SK-N-SH treated with all-trans-retinoic acid at 6 μM for 48 hours (cell line): ENCODE measurements at regions not wholly inside any gene's neighbourhood (a gene's known extent, or its start where the extent isn't known, plus 50 kb on each side); places are given as distances from the start of the nearest gene placed in this dataset.

Source experiments
- ATAC-seq: fragments of 200-7000 bp; cut with Tn5 transposase; 3 replicates; pipeline ENCODE4 v1.9.1; 2020; ENCODE audit warnings: mild to moderate bottlenecking, moderate library complexity
- ARNTL ChIP-seq: fragments of 450-650 bp; formaldehyde crosslinking; IDR thresholded peaks from 2 replicates; pipeline ENCODE4 v1.5.0; 2020; ENCODE audit warnings: low read depth, mild to moderate bottlenecking, moderate library complexity, borderline replicate concordance
- BACH2 ChIP-seq: fragments of 250-450 bp; sonication (Bioruptor Pico); IDR thresholded peaks from 2 replicates; pipeline ENCODE4 v1.9.0; 2021; ENCODE audit warnings: mild to moderate bottlenecking, borderline replicate concordance
- CREB5 ChIP-seq: fragments of 250-450 bp; sonication (Bioruptor Pico); IDR thresholded peaks from 2 replicates; pipeline ENCODE4 v1.5.1; 2020; ENCODE audit warnings: low read depth, mild to moderate bottlenecking, moderate library complexity
- CSDC2 ChIP-seq: fragments of 250-450 bp; sonication (Bioruptor Pico); IDR thresholded peaks from 2 replicates; pipeline ENCODE4 v1.5.0; 2020; ENCODE audit warnings: mild to moderate bottlenecking, moderate library complexity
- ESRRG ChIP-seq: fragments of 250-450 bp; sonication (Bioruptor Pico); IDR thresholded peaks from 2 replicates; pipeline ENCODE4 v1.6.1; 2021; ENCODE audit warnings: mild to moderate bottlenecking
- GLIS3 ChIP-seq: fragments of 250-450 bp; sonication (Bioruptor Pico); IDR thresholded peaks from 2 replicates; pipeline ENCODE4 v1.5.0; 2020; ENCODE audit warnings: mild to moderate bottlenecking, moderate library complexity
- ISL1 ChIP-seq: fragments of 250-450 bp; sonication (Bioruptor Pico); IDR thresholded peaks from 2 replicates; pipeline ENCODE4 v2.1.2; 2022; ENCODE audit warnings: mild to moderate bottlenecking, moderate library complexity
- OSR1 ChIP-seq: fragments of 250-450 bp; sonication (Bioruptor Pico); IDR thresholded peaks from 2 replicates; pipeline ENCODE4 v1.8.0; 2022; ENCODE audit warnings: moderate library complexity, mild to moderate bottlenecking, inconsistent platforms
- PATZ1 ChIP-seq: fragments of 250-450 bp; sonication (Bioruptor Pico); IDR thresholded peaks from 2 replicates; pipeline ENCODE4 v1.8.0; 2020; ENCODE audit warnings: mild to moderate bottlenecking, moderate library complexity, borderline replicate concordance
- POU6F1 ChIP-seq: fragments of 250-450 bp; sonication (Bioruptor Pico); IDR thresholded peaks from 2 replicates; pipeline ENCODE4 v1.8.0; 2021; ENCODE audit warnings: low read depth, mild to moderate bottlenecking, moderate library complexity, borderline replicate concordance
- PPARA ChIP-seq: fragments of 250-450 bp; sonication (Bioruptor Pico); IDR thresholded peaks from 2 replicates; pipeline ENCODE4 v1.5.0; 2020; ENCODE audit warnings: mild to moderate bottlenecking, borderline replicate concordance
- RARB ChIP-seq: fragments of 250-450 bp; sonication (Bioruptor Pico); IDR thresholded peaks from 2 replicates; pipeline ENCODE4 v1.8.0; 2021; ENCODE audit warnings: mild to moderate bottlenecking, moderate library complexity
- SNAI2 ChIP-seq: fragments of 250-450 bp; sonication (Bioruptor Pico); IDR thresholded peaks from 2 replicates; pipeline ENCODE4 v1.5.0; 2020; ENCODE audit warnings: mild to moderate bottlenecking, moderate library complexity
- TCF4 ChIP-seq: fragments of 250-450 bp; sonication (Bioruptor Pico); IDR thresholded peaks from 2 replicates; pipeline ENCODE4 v1.8.0; 2021; ENCODE audit warnings: mild to moderate bottlenecking, moderate library complexity, borderline replicate concordance
- TOX ChIP-seq: fragments of 250-450 bp; sonication (Bioruptor Pico); IDR thresholded peaks from 2 replicates; pipeline ENCODE4 v1.8.0; 2021; ENCODE audit warnings: mild to moderate bottlenecking, moderate library complexity, borderline replicate concordance
- TSHZ2 ChIP-seq: fragments of 250-450 bp; sonication (Bioruptor Pico); IDR thresholded peaks from 2 replicates; pipeline ENCODE4 v1.5.0; 2020; ENCODE audit warnings: mild to moderate bottlenecking, moderate library complexity
- ZC3H10 ChIP-seq: fragments of 250-450 bp; sonication (Bioruptor Pico); IDR thresholded peaks from 2 replicates; pipeline ENCODE4 v1.5.1; 2021; ENCODE audit warnings: mild to moderate bottlenecking, moderate library complexity
- ZNF565 ChIP-seq: fragments of 450-650 bp; formaldehyde crosslinking; conservative IDR thresholded peaks from 2 replicates; pipeline ENCODE4 v1.5.0; 2020; ENCODE audit warnings: low read depth, mild to moderate bottlenecking, moderate library complexity
- ZNF70 ChIP-seq: fragments of 450-650 bp; formaldehyde crosslinking; IDR thresholded peaks from 2 replicates; pipeline ENCODE4 v1.5.0; 2020; ENCODE audit warnings: mild to moderate bottlenecking, moderate library complexity

GRCh38 chr7:69095127-69095526, 503.1 kb upstream of the AUTS2 start:
- TF ChIP-seq TSHZ2 (CRISPR knock-in tag) (no peak), PATZ1 (no peak), SNAI2 (CRISPR knock-in tag) (no peak), TCF4 (CRISPR knock-in tag) (no peak), CSDC2 (CRISPR knock-in tag) (no peak), GLIS3 (CRISPR knock-in tag) (no peak), ISL1 (CRISPR knock-in tag) (no peak)
- ATAC-seq, result no peak

GRCh38 chr7:69095649-69096048, 502.6 kb upstream of the AUTS2 start:
- ATAC-seq, result no peak
- TF ChIP-seq SNAI2 (CRISPR knock-in tag) (no peak), ZC3H10 (no peak), PATZ1 (no peak), ARNTL (no peak), CREB5 (no peak), ZNF565 (CRISPR knock-in tag) (no peak)

- TF ChIP-seq PPARA (CRISPR knock-in tag), result no peak
- no peak for TF ChIP-seq CREB5
- TF ChIP-seq TOX (CRISPR knock-in tag), result no peak
- TF ChIP-seq BACH2, result no peak
- TF ChIP-seq ISL1 (CRISPR knock-in tag), result no peak
- TF ChIP-seq TCF4 (CRISPR knock-in tag), result no peak
- ATAC-seq, result no peak
Observed at GRCh38 chr7:69104023-69104422, 494.3 kb upstream of the AUTS2 start.

GRCh38 chr7:69105092-69105491, 493.2 kb upstream of the AUTS2 start:
- TF ChIP-seq SNAI2 (CRISPR knock-in tag), result no peak
- TF ChIP-seq ZNF70, result no peak
- TF ChIP-seq TSHZ2 (CRISPR knock-in tag), result no peak
- TF ChIP-seq ZNF565 (CRISPR knock-in tag), result no peak
- TF ChIP-seq PPARA (CRISPR knock-in tag), result no peak
- TF ChIP-seq CSDC2 (CRISPR knock-in tag), result no peak
- TF ChIP-seq ZC3H10, result no peak
- TF ChIP-seq OSR1 (CRISPR knock-in tag), result no peak
- TF ChIP-seq RARB (CRISPR knock-in tag), result no peak
- TF ChIP-seq POU6F1, result no peak
- TF ChIP-seq ESRRG (CRISPR knock-in tag), result no peak
- TF ChIP-seq, all 23 proteins: peak for 0
- no peak for ATAC-seq
